PC-9 (cell line): ENCODE measurements at regions not wholly inside any gene's neighbourhood (a gene's known extent, or its start where the extent isn't known, plus 50 kb on each side); places are given as distances from the start of the nearest gene placed in this dataset.

Source experiments
- BruUV-seq: library from RNA; stranded (reverse); fragments of 400-500 nt; replicated peaks from 2 replicates; lab custom pipeline; 2021; lab: Mats Ljungman, UMichigan
- CTCF ChIA-PET: fragments of 300-600 bp; sonication (Branson Sonifier 250); formaldehyde crosslinking; loops from one replicate; lab custom pipeline; 2022; ENCODE audit warnings: antibody characterized with exemption; lab: Charles Lee
- POLR2A ChIA-PET: fragments of 300-600 bp; sonication (Branson Sonifier 250); formaldehyde crosslinking; loops from one replicate; lab custom pipeline; 2022; ENCODE audit warnings: antibody characterized with exemption; ENCODE audit not compliant: unreplicated experiment; lab: Charles Lee
- DNase-seq, 2 experiments: peaks; one replicate each; pipeline versions ENCODE4 v3.0.0 to v3.0.0-alpha.2; 2015 to 2022; ENCODE audit warnings: mixed read lengths in 1 of 2
- H2AFZ ChIP-seq: fragments of 200-600 bp; sonication (generic); 2 replicates; pipeline ENCODE4 v1.8.1; 2017; ENCODE audit warnings: antibody characterized with exemption
- H3F3A ChIP-seq: fragments of 200-600 bp; sonication (generic); 2 replicates; pipeline ENCODE4 v1.8.1; 2017; ENCODE audit warnings: antibody characterized with exemption, mild to moderate bottlenecking, low read depth; ENCODE audit not compliant: insufficient read depth
- H3K27ac ChIP-seq: fragments of 200-600 bp; sonication (generic); 2 replicates; pipeline ENCODE4 v1.6.1; 2016; ENCODE audit warnings: mixed run types
- H3K27me3 ChIP-seq: fragments of 200-600 bp; sonication (generic); 2 replicates; pipeline ENCODE4 v1.6.1; 2016; ENCODE audit warnings: low read depth, mixed run types; ENCODE audit not compliant: insufficient read depth
- H3K36me3 ChIP-seq: fragments of 200-600 bp; sonication (generic); 2 replicates; pipeline ENCODE4 v1.6.1; 2016; ENCODE audit warnings: low read depth, mixed run types
- H3K4me1 ChIP-seq: fragments of 200-600 bp; sonication (generic); replicated peaks from 2 replicates; pipeline ENCODE4 v1.6.1; 2016; ENCODE audit warnings: mixed run types; ENCODE audit not compliant: insufficient read depth
- H3K4me2 ChIP-seq: fragments of 200-600 bp; sonication (generic); 2 replicates; pipeline ENCODE4 v1.6.1; 2017; ENCODE audit warnings: mixed run types
- H3K4me3 ChIP-seq: fragments of 200-600 bp; sonication (generic); 2 replicates; pipeline ENCODE4 v1.6.1; 2016; ENCODE audit warnings: mixed run types
- H3K79me2 ChIP-seq: fragments of 200-600 bp; sonication (generic); 2 replicates; pipeline ENCODE4 v1.6.1; 2017; ENCODE audit warnings: low read depth, mixed run types
- H3K9me2 ChIP-seq: fragments of 200-600 bp; sonication (generic); 2 replicates; pipeline ENCODE4 v1.8.1; 2017; ENCODE audit warnings: mild to moderate bottlenecking; ENCODE audit not compliant: insufficient read depth
- H3K9me3 ChIP-seq: fragments of 200-600 bp; sonication (generic); 2 replicates; pipeline ENCODE4 v1.8.1; 2016; ENCODE audit warnings: low read depth; ENCODE audit not compliant: insufficient read depth
- H4K20me1 ChIP-seq: fragments of 200-600 bp; sonication (generic); 2 replicates; pipeline ENCODE4 v1.8.1; 2017; ENCODE audit not compliant: insufficient read depth
- EZH2 ChIP-seq: fragments of 200-600 bp; sonication (generic); IDR thresholded peaks from 2 replicates; pipeline ENCODE4 v1.8.0; 2017; ENCODE audit warnings: antibody characterized with exemption, low read depth
- intact Hi-C: fragments of 100-400 bp; cut with micrococcal nuclease; formaldehyde crosslinking; loops from one replicate; pipeline ENCODE4 v1.10.0; 2022; ENCODE audit not compliant: unreplicated experiment
- TF ChIP-seq, protein P1 (sequence below): fragments of 200-600 bp; sonication (generic); conservative IDR thresholded peaks from 2 replicates; pipeline ENCODE4 v1.6.1; 2017; ENCODE audit warnings: mixed run types, antibody characterized with exemption, mild to moderate bottlenecking, moderate library complexity

DNA sequence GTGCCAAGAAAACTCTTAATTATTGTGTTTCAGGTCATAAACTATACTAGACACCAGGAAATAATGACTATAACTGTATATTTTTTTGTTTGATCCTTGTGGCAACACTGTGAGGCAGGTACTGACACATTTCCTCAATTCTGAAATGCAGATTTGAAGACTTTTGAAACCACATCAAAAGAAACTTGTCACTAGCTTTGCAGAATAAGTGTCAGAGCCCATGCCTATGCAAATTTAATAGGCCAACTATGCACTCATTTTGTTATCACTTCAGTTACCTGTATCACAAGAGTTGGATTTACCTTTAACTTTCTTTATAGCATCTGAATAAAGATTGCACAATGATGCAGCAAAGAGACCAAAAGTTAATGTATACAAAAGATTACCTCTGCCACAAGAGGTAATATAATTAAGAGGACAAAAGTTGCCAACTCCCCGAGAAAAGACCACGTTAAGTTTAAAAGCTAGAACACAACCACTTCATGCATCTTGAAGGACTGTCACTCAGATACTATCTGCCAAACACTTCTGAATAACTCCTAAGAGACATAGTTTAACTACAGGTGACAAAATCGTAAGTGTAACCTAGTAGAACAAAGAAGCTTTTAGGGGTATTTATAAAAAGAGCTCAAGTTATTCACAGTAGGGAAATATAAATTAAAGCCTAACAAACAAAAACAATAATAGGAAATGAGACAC is 80.5 kb downstream of the ELAPOR2 start:
- Histone ChIP-seq H3K9me3 (peaks cover 3% of the 10 kb centered on the region; the same call in 1 of the 2 replicates), H3K27ac (no peak overlapping the region), H2AFZ (no peak overlapping the region), H3K36me3 (no peaks in the 10 kb centered on the region), H3K79me2 (no peaks in the 10 kb centered on the region), H3F3A (no peaks in the 10 kb centered on the region), H4K20me1 (no peaks in the 10 kb centered on the region), H3K9me2 (no peaks in the 10 kb centered on the region), H3K4me1 (no peaks in the 10 kb centered on the region), H3K27me3 (no peaks in the 10 kb centered on the region), H3K4me3 (no peak overlapping the region), H3K4me2 (no peak overlapping the region)
- POLR2A ChIA-PET, result no interaction called here
- intact Hi-C loops, result no loop called here
- CTCF ChIA-PET, result no interaction called here
- no peak for DNase-seq
- TF ChIP-seq, protein P1, sequence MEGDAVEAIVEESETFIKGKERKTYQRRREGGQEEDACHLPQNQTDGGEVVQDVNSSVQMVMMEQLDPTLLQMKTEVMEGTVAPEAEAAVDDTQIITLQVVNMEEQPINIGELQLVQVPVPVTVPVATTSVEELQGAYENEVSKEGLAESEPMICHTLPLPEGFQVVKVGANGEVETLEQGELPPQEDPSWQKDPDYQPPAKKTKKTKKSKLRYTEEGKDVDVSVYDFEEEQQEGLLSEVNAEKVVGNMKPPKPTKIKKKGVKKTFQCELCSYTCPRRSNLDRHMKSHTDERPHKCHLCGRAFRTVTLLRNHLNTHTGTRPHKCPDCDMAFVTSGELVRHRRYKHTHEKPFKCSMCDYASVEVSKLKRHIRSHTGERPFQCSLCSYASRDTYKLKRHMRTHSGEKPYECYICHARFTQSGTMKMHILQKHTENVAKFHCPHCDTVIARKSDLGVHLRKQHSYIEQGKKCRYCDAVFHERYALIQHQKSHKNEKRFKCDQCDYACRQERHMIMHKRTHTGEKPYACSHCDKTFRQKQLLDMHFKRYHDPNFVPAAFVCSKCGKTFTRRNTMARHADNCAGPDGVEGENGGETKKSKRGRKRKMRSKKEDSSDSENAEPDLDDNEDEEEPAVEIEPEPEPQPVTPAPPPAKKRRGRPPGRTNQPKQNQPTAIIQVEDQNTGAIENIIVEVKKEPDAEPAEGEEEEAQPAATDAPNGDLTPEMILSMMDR, result no peak
- no peak for TF ChIP-seq EZH2
- BruUV-seq, result no TSS peak

- Histone ChIP-seq H3K4me3 (no peak overlapping the region), H2AFZ (no peak overlapping the region), H3F3A (no peaks in the 10 kb centered on the region), H3K4me2 (no peak overlapping the region), H3K79me2 (no peaks in the 10 kb centered on the region), H3K9me2 (no peaks in the 10 kb centered on the region), H3K27ac (no peak overlapping the region), H3K27me3 (no peaks in the 10 kb centered on the region), H3K36me3 (no peaks in the 10 kb centered on the region), H4K20me1 (no peaks in the 10 kb centered on the region), H3K9me3 (no peaks in the 10 kb centered on the region), H3K4me1 (no peaks in the 10 kb centered on the region)
- DNase-seq, result no peak
- ChIA-PET CTCF (no interaction called here), POLR2A (no interaction called here)
- no TSS peak for BruUV-seq
- no peak for TF ChIP-seq EZH2
- TF ChIP-seq, protein P1, result no peak
- intact Hi-C loops, result no loop called here
These were observed 82.5 kb downstream of the ELAPOR2 start for GRCh38 chr7:86976958-86977357.

DNA sequence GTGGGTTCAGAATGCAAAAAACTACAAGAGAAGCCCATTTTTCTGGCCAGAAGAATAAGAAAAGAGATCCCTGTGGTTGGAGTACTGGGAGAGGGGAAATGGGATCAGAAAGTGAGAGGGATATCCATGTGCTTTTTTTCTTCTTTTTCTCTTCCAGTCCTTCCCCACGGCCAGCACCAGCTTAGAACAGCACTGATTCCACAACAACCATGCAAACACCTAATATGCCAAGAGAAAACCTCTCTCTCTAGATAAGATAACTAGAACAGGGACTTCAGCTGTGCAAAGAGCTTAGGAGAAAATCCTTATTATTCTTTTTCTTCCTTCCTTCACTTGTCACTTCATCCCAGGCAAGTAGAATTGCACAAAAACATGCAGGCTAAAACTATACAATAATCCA is 83.5 kb downstream of the ELAPOR2 start:
- H3F3A ChIP-seq, result no peaks in the 10 kb centered on the region
- no peak overlapping the region for H3K4me3 ChIP-seq
- H3K9me2 ChIP-seq, result no peaks in the 10 kb centered on the region
- H3K4me2 ChIP-seq, result no peak overlapping the region
- TF ChIP-seq, protein P1, result no peak
- no peak for TF ChIP-seq EZH2
- H3K9me3 ChIP-seq, result no peaks in the 10 kb centered on the region
- BruUV-seq, result no TSS peak
- H3K27ac ChIP-seq, result no peak overlapping the region
- H2AFZ ChIP-seq, result no peak overlapping the region
- POLR2A ChIA-PET, result no interaction called here
- H3K79me2 ChIP-seq, result no peaks in the 10 kb centered on the region
- DNase-seq, result no peak
- intact Hi-C loops, result no loop called here
- H3K27me3 ChIP-seq, result no peaks in the 10 kb centered on the region
- H4K20me1 ChIP-seq, result no peaks in the 10 kb centered on the region
- no peaks in the 10 kb centered on the region for H3K36me3 ChIP-seq
- CTCF ChIA-PET, result no interaction called here
- no peaks in the 10 kb centered on the region for H3K4me1 ChIP-seq
